IMR-90 (cell line): ENCODE measurements at regions not wholly inside any gene's neighbourhood (a gene's known extent, or its start where the extent isn't known, plus 50 kb on each side); places are given as distances from the start of the nearest gene placed in this dataset.

Source experiments
- ATAC-seq: fragments of 200-7000 bp; cut with Tn5 transposase; 2 replicates; pipeline ENCODE4 v1.9.1; 2020; ENCODE audit warnings: low read depth, mild to moderate bottlenecking, moderate library complexity
- BruUV-seq: library from RNA; stranded (reverse); fragments of 400-500 nt; replicated peaks from 2 replicates; lab custom pipeline; 2021; lab: Mats Ljungman, UMichigan
- CTCF ChIA-PET: fragments of 300-600 bp; formaldehyde crosslinking; extraction: SDS; loops from one replicate; lab custom pipeline; 2021; ENCODE audit warnings: antibody characterized with exemption; lab: Yijun Ruan, JAX
- POLR2A ChIA-PET: fragments of 300-600 bp; sonication (Branson Sonifier 250); formaldehyde crosslinking; loops from one replicate; lab custom pipeline; 2022; ENCODE audit warnings: antibody characterized with exemption; ENCODE audit not compliant: unreplicated experiment; lab: Charles Lee
- DNase-seq: peaks from one replicate; pipeline ENCODE4 v3.0.0; 2013
- H2AFZ ChIP-seq: replicated peaks from 2 replicates; pipeline ENCODE3; 2013; ENCODE audit warnings: low read length, mild to moderate bottlenecking; ENCODE audit not compliant: poor library complexity
- H2AK5ac ChIP-seq: 2 replicates; pipeline ENCODE4 v1.6.1; 2013; ENCODE audit warnings: low read depth, low read length, inconsistent platforms
- H2AK9ac ChIP-seq: replicated peaks from 2 replicates; pipeline ENCODE3; 2013; ENCODE audit warnings: mild to moderate bottlenecking, low read depth, low read length, moderate library complexity; ENCODE audit not compliant: poor library complexity
- H2BK120ac ChIP-seq: 2 replicates; pipeline ENCODE4 v1.6.1; 2013; ENCODE audit warnings: low read depth, low read length, inconsistent platforms
- H2BK15ac ChIP-seq: 3 replicates; pipeline ENCODE4 v1.6.1; 2013; ENCODE audit warnings: low read depth, low read length, inconsistent platforms
- H2BK20ac ChIP-seq: 2 replicates; pipeline ENCODE4 v1.6.1; 2013; ENCODE audit warnings: low read depth, mild to moderate bottlenecking, inconsistent platforms, low read length, moderate library complexity
- H2BK5ac ChIP-seq: 2 replicates; pipeline ENCODE4 v1.6.1; 2013; ENCODE audit warnings: mild to moderate bottlenecking, low read depth, low read length, inconsistent platforms; ENCODE audit not compliant: poor library complexity, severe bottlenecking
- H3K14ac ChIP-seq: replicated peaks from 2 replicates; pipeline ENCODE4 v1.6.1; 2013; ENCODE audit warnings: low read depth, low read length, inconsistent platforms
- H3K18ac ChIP-seq: 2 replicates; pipeline ENCODE4 v1.6.1; 2013; ENCODE audit warnings: low read depth, low read length, control low read depth
- H3K23ac ChIP-seq: 2 replicates; pipeline ENCODE4 v1.6.1; 2013; ENCODE audit warnings: low read depth, low read length, inconsistent platforms
- H3K27ac ChIP-seq: 2 replicates; pipeline ENCODE4 v1.5.1; 2013; ENCODE audit warnings: mild to moderate bottlenecking, control low read depth, low read length; ENCODE audit not compliant: insufficient read depth
- H3K27me3 ChIP-seq: 2 replicates; pipeline ENCODE4 v1.6.1; 2013; ENCODE audit warnings: low read length; ENCODE audit not compliant: control insufficient read depth, insufficient read depth
- H3K36me3 ChIP-seq: 2 replicates; pipeline ENCODE4 v1.6.1; 2013; ENCODE audit warnings: low read length, mixed read lengths; ENCODE audit not compliant: control insufficient read depth, insufficient read depth
- H3K4ac ChIP-seq: 2 replicates; pipeline ENCODE4 v1.6.1; 2013; ENCODE audit warnings: low read depth, low read length, inconsistent platforms
- H3K4me1 ChIP-seq: 2 replicates; pipeline ENCODE4 v1.6.1; 2013; ENCODE audit warnings: low read length, mixed read lengths; ENCODE audit not compliant: control insufficient read depth, insufficient read depth
- H3K4me2 ChIP-seq: 2 replicates; pipeline ENCODE4 v1.6.1; 2013; ENCODE audit warnings: low read depth, mild to moderate bottlenecking, control low read depth, low read length, moderate library complexity
- H3K4me3 ChIP-seq: 2 replicates; pipeline ENCODE4 v1.5.1; 2013; ENCODE audit warnings: low read depth, mild to moderate bottlenecking, control low read depth, low read length, moderate library complexity; ENCODE audit not compliant: insufficient read depth
- H3K56ac ChIP-seq: 2 replicates; pipeline ENCODE4 v1.6.1; 2013; ENCODE audit warnings: low read length, inconsistent platforms; ENCODE audit not compliant: insufficient read depth; ENCODE audit errors: extremely low read depth
- H3K79me1 ChIP-seq, 2 experiments: 2 replicates each; pipeline ENCODE4 v1.6.1; 2013; ENCODE audit warnings: low read length in 2 of 2, inconsistent platforms in 1 of 2, low read depth in 1 of 2
- H3K9ac ChIP-seq: 2 replicates; pipeline ENCODE4 v1.6.1; 2013; ENCODE audit warnings: low read depth, low read length, control low read depth
- H3K9me1 ChIP-seq: 2 replicates; pipeline ENCODE4 v1.6.1; 2013; ENCODE audit warnings: low read length, inconsistent platforms; ENCODE audit not compliant: insufficient read depth
- H3K9me3 ChIP-seq: 2 replicates; pipeline ENCODE4 v1.6.1; 2013; ENCODE audit warnings: low read length; ENCODE audit not compliant: control insufficient read depth, insufficient read depth
- H4K20me1 ChIP-seq: 2 replicates; pipeline ENCODE4 v1.6.1; 2013; ENCODE audit warnings: low read length, inconsistent platforms; ENCODE audit not compliant: insufficient read depth
- H4K5ac ChIP-seq: 2 replicates; pipeline ENCODE4 v1.6.1; 2013; ENCODE audit warnings: mild to moderate bottlenecking, low read depth, low read length, control low read depth
- H4K8ac ChIP-seq, 2 experiments: 2 replicates each; pipeline ENCODE4 v1.6.1; 2013; ENCODE audit warnings: low read depth in 2 of 2, low read length in 2 of 2, control low read depth in 1 of 2, inconsistent platforms in 1 of 2
- H4K91ac ChIP-seq: 2 replicates; pipeline ENCODE4 v1.6.1; 2013; ENCODE audit warnings: low read depth, low read length, inconsistent platforms; ENCODE audit not compliant: insufficient read depth
- CEBPB ChIP-seq: IDR thresholded peaks from 2 replicates; pipeline ENCODE4 v1.6.1; 2012; ENCODE audit warnings: low read depth, low read length, improper control_type of control experiment
- dilution Hi-C: fragments of 300-500 bp; cut with HindIII; formaldehyde crosslinking; loops from one replicate; pipeline ENCODE4 v1.14.3; 2018; ENCODE audit warnings: low sequenced_read_pairs; ENCODE audit not compliant: unreplicated experiment
- in situ Hi-C: fragments of 300-500 bp; cut with MboI; formaldehyde crosslinking; loops from 3 replicates; pipeline ENCODE4 v1.14.3; 2019; ENCODE audit warnings: low sequenced_read_pairs, inconsistent platforms, mixed read lengths
- intact Hi-C: fragments of 100-400 bp; cut with micrococcal nuclease; formaldehyde crosslinking; loops from 2 replicates; pipeline ENCODE4 v1.10.0; 2022

DNA sequence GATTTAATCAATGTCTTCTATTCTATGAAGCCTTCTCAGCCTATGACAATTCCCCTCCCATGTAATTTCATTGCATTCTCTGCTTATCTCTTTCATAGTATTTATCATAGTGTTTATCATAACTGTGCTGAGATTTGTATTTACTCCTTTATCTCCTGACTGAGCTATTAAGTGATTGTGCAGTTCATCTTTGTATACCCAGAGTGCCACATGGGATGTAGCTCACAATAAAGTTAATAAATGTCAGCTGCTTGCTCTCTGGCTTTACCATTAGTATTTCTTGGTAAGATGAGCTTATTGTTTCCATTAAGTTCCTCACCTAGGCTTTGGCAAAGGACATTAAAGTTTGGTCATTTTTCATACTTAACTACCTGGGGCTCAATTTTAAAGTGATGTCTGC, 275.1 kb upstream of the MPDZ start:
- dilution Hi-C loops (no loop called here), intact Hi-C loops (no loop called here), in situ Hi-C loops (no loop called here)
- Histone ChIP-seq H4K8ac (no peak overlapping the region), H3K4me3 (no peak overlapping the region), H3K9ac (no peak overlapping the region), H3K4ac (no peak overlapping the region), H2BK120ac (no peak overlapping the region), H3K9me1 (no peaks in the 10 kb centered on the region), H3K18ac (no peak overlapping the region), H3K27ac (no peak overlapping the region), H4K91ac (no peak overlapping the region), H3K23ac (no peak overlapping the region), H2BK5ac (no peak overlapping the region), H2BK15ac (no peak overlapping the region), H3K27me3 (no peaks in the 10 kb centered on the region), H2AK5ac (no peak overlapping the region), H2AK9ac (no peak overlapping the region), H3K36me3 (no peaks in the 10 kb centered on the region), H2AFZ (no peak overlapping the region), H3K4me1 (no peaks in the 10 kb centered on the region), H4K20me1 (no peaks in the 10 kb centered on the region), H3K4me2 (no peak overlapping the region), H3K79me1 (no peaks in the 10 kb centered on the region), H3K56ac (no peak overlapping the region), H3K14ac (no peak overlapping the region), H2BK20ac (no peak overlapping the region), H4K5ac (no peak overlapping the region), H3K9me3 (no peaks in the 10 kb centered on the region)
- DNase-seq (no peak), ATAC-seq (no peak)
- CTCF ChIA-PET, result interaction anchor here (0.8 kb wide), 1 partner anchor 34 kb away, joined by 3 read pairs; no protein-coding TSS in a partner anchor
- TF ChIP-seq CEBPB, result no peak
- BruUV-seq, result no TSS peak
- POLR2A ChIA-PET, result no interaction called here
